Ammon's horn (tissue), 1 donor: ENCODE measurements at regions not wholly inside any gene's neighbourhood (a gene's known extent, or its start where the extent isn't known, plus 50 kb on each side); places are given as distances from the start of the nearest gene placed in this dataset.
"Not testable (repeated sequence)": the region's sequence is repeated elsewhere in the genome, so short reads cannot be mapped to it uniquely, and the experiment has no call there.

Experiments used
- DNase-seq: peaks from one replicate; pipeline ENCODE4 v3.0.0-alpha.2; 2016; ENCODE audit warnings: low spot score

GRCh38 chr4:144799486-144799885 is 153.5 kb downstream of the HHIP start:
- DNase-seq = no peak

GRCh38 chr4:144801731-144802130 is 155.8 kb downstream of the HHIP start:
- DNase-seq = no peak

- no peak for DNase-seq
Observed at GRCh38 chr4:144808034-144808433, 162.1 kb downstream of the HHIP start.

GRCh38 chr4:144809056-144809640 is 163.2 kb downstream of the HHIP start:
- no peak for DNase-seq

GRCh38 chr4:144816668-144817067 is 170.7 kb downstream of the HHIP start:
- no peak for DNase-seq

GRCh38 chr4:144817081-144817480 is 171.1 kb downstream of the HHIP start:
- DNase-seq = no peak

- no peak for DNase-seq
Observed at GRCh38 chr4:144818136-144818535, 172.2 kb downstream of the HHIP start.

- no peak for DNase-seq
Observed at GRCh38 chr4:144819591-144819990, 173.6 kb downstream of the HHIP start.

GRCh38 chr4:144820011-144820727 is 174.2 kb downstream of the HHIP start:
- DNase-seq = no peak

- DNase-seq = no peak
Observed at GRCh38 chr4:144820728-144821085, 174.8 kb downstream of the HHIP start.

- no peak for DNase-seq
Observed at GRCh38 chr4:144831971-144832370, 186.0 kb downstream of the HHIP start.

- DNase-seq = no peak
Observed at GRCh38 chr4:144845411-144845810, 199.5 kb downstream of the HHIP start.

GRCh38 chr4:144851948-144852347 is 206.0 kb downstream of the HHIP start:
- DNase-seq = no peak

- no peak for DNase-seq
Observed at GRCh38 chr4:144861471-144861870, 215.5 kb downstream of the HHIP start.

- DNase-seq = no peak
Observed at GRCh38 chr4:144862210-144862609, 216.3 kb downstream of the HHIP start.

GRCh38 chr4:144864891-144865290 is 218.9 kb downstream of the HHIP start:
- DNase-seq = not testable (repeated sequence)

- DNase-seq = no peak
Observed at GRCh38 chr4:144868309-144868708, 222.4 kb downstream of the HHIP start.

GRCh38 chr4:144872508-144873225 is 225.3 kb downstream of the ANAPC10 start:
- no peak for DNase-seq

- DNase-seq = no peak
Observed at GRCh38 chr4:144873226-144873990, 224.6 kb downstream of the ANAPC10 start.

- DNase-seq = peak; percentile 16
Observed at GRCh38 chr4:144894573-144894972, 203.4 kb downstream of the ANAPC10 start.

GRCh38 chr4:144899393-144899792 is 198.6 kb downstream of the ANAPC10 start:
- DNase-seq = no peak

GRCh38 chr4:144901141-144901540 is 196.9 kb downstream of the ANAPC10 start:
- no peak for DNase-seq

- no peak for DNase-seq
Observed at GRCh38 chr4:144902614-144903013, 195.4 kb downstream of the ANAPC10 start.
